ENCODE measurements at regions not wholly inside any gene's neighbourhood (a gene's known extent, or its start where the extent isn't known, plus 50 kb on each side); places are given as distances from the start of the nearest gene placed in this dataset.

DNA sequence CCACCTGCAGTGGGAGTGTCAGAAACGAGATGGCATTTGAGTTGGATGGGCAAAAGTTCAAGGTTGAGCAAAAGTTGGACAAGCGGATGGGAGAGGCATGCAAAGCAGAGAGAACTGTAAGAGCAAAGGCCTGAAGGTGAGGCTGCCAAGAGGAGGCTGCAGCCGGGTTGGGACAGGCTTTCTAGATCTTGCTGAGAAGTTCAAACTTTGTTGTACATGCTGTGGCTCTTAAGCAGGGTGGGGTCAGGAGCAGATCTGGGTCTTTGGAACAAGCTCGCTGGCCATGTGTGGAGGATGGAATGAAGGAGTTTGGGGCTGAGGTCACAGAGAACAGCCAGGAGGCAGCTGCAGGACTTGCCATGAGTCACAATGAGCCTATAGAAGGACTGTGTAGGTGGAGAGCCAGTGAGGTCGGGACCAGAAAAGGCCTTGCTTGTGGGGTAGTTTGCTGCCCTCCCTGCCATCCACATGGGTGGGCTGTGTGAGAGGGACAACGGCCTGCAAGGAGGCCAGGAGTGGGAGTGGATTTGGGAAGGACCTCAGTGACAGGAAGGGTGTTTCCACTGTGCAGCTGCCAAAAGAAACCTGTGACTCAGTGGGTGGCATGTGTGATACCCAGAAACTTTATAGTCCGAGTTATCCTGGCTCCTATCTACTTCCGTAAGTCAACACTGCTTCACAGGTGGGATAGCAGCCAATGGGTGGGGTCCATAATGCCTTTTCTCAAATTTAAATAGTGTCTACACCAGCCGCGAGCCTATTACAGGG lies 210.4 kb downstream of the MID1IP1 start:
- TF ChIP-seq, protein P1, sequence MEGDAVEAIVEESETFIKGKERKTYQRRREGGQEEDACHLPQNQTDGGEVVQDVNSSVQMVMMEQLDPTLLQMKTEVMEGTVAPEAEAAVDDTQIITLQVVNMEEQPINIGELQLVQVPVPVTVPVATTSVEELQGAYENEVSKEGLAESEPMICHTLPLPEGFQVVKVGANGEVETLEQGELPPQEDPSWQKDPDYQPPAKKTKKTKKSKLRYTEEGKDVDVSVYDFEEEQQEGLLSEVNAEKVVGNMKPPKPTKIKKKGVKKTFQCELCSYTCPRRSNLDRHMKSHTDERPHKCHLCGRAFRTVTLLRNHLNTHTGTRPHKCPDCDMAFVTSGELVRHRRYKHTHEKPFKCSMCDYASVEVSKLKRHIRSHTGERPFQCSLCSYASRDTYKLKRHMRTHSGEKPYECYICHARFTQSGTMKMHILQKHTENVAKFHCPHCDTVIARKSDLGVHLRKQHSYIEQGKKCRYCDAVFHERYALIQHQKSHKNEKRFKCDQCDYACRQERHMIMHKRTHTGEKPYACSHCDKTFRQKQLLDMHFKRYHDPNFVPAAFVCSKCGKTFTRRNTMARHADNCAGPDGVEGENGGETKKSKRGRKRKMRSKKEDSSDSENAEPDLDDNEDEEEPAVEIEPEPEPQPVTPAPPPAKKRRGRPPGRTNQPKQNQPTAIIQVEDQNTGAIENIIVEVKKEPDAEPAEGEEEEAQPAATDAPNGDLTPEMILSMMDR (IDR thresholded peaks at IDR 0.05; ENCODE audit: poor library complexity, severe bottlenecking): no peak
- no peak for TF ChIP-seq POLR2AphosphoS5 (IDR thresholded peaks at IDR 0.05)
